H1 (cell line): ENCODE measurements at regions not wholly inside any gene's neighbourhood (a gene's known extent, or its start where the extent isn't known, plus 50 kb on each side); places are given as distances from the start of the nearest gene placed in this dataset.
A peak's percentile ranks its signal among the peaks of the same experiment; 100 is the strongest.

Experiments
- CTCF ChIA-PET: fragments of 300-600 bp; sonication (Branson Sonifier 250); formaldehyde crosslinking; loops from one replicate; lab custom pipeline; 2021; ENCODE audit not compliant: partially characterized antibody; lab: Charles Lee
- POLR2A ChIA-PET: fragments of 300-600 bp; sonication (Branson Sonifier 250); formaldehyde crosslinking; loops from one replicate; lab custom pipeline; 2021; ENCODE audit warnings: inconsistent platforms; ENCODE audit not compliant: partially characterized antibody; lab: Charles Lee
- DNase-seq, 2 experiments: peaks; one replicate each; pipeline versions ENCODE4 v3.0.0 to v3.0.0-alpha.2; 2010 to 2022; ENCODE audit warnings: low spot score in 2 of 2, low read depth in 1 of 2, mixed read lengths in 1 of 2
- FAIRE-seq: peaks from 2 replicates; lab custom pipeline; 2011; peaks lifted over from hg19 to GRCh38; lab: Jason Lieb, UNC
- H2AFZ ChIP-seq: 2 replicates; pipeline ENCODE4 v1.8.1; 2012; ENCODE audit warnings: low read length, inconsistent platforms
- H2AK5ac ChIP-seq: 2 replicates; pipeline ENCODE4 v1.6.1; 2013; ENCODE audit warnings: low read depth, low read length
- H2BK120ac ChIP-seq: replicated peaks from 2 replicates; pipeline ENCODE3; 2013; ENCODE audit warnings: low read depth, low read length, inconsistent platforms
- H2BK12ac ChIP-seq: 2 replicates; pipeline ENCODE4 v1.6.1; 2013; ENCODE audit warnings: low read depth, low read length
- H2BK15ac ChIP-seq: 2 replicates; pipeline ENCODE4 v1.6.1; 2013; ENCODE audit warnings: low read length
- H2BK20ac ChIP-seq: 2 replicates; pipeline ENCODE4 v1.6.1; 2013; ENCODE audit warnings: low read length
- H2BK5ac ChIP-seq: 2 replicates; pipeline ENCODE4 v1.6.1; 2013; ENCODE audit warnings: low read depth, low read length
- H3K14ac ChIP-seq: 2 replicates; pipeline ENCODE4 v1.6.1; 2013; ENCODE audit warnings: inconsistent platforms; ENCODE audit not compliant: insufficient read length
- H3K18ac ChIP-seq: 2 replicates; pipeline ENCODE4 v1.6.1; 2013; ENCODE audit warnings: low read length; ENCODE audit errors: extremely low read depth
- H3K23ac ChIP-seq: 2 replicates; pipeline ENCODE4 v1.6.1; 2013; ENCODE audit warnings: inconsistent platforms; ENCODE audit not compliant: insufficient read length
- H3K23me2 ChIP-seq: 2 replicates; pipeline ENCODE4 v1.6.1; 2013; ENCODE audit warnings: low read depth, low read length
- H3K27ac ChIP-seq: 2 replicates; pipeline ENCODE4 v1.6.1; 2011; ENCODE audit warnings: low read depth, low read length, inconsistent platforms
- H3K27me3 ChIP-seq, 4 experiments: replicated peaks in 1 of 4; 1 replicate in 1 of 4; 2 replicates in 3 of 4; pipeline versions ENCODE4 v1.6.1 to v1.8.1; 2011 to 2013; ENCODE audit warnings: low read length in 3 of 4, mild to moderate bottlenecking in 3 of 4, inconsistent platforms in 2 of 4, mixed read lengths in 2 of 4, moderate library complexity in 1 of 4; ENCODE audit not compliant: control insufficient read depth in 3 of 4, insufficient read depth in 3 of 4; ENCODE audit errors: extremely low read depth in 1 of 4
- H3K36me3 ChIP-seq, 4 experiments: 2 replicates each; pipeline versions ENCODE4 v1.6.1 to v1.8.1; 2011 to 2013; ENCODE audit warnings: mild to moderate bottlenecking in 4 of 4, low read length in 3 of 4, moderate library complexity in 2 of 4, control low read depth in 1 of 4, inconsistent platforms in 1 of 4; ENCODE audit not compliant: insufficient read depth in 4 of 4, control insufficient read depth in 2 of 4
- H3K4ac ChIP-seq: replicated peaks from 2 replicates; pipeline ENCODE3; 2013; ENCODE audit warnings: low read length, low read depth, mixed read lengths, inconsistent platforms; ENCODE audit not compliant: insufficient read length
- H3K4me1 ChIP-seq, 4 experiments: replicated peaks in 1 of 4; 1 replicate in 1 of 4; 2 replicates in 3 of 4; pipeline versions ENCODE4 v1.6.1 to v1.8.1; 2011 to 2013; ENCODE audit warnings: low read length in 3 of 4, inconsistent platforms in 2 of 4, mixed read lengths in 1 of 4; ENCODE audit not compliant: insufficient read depth in 4 of 4, control insufficient read depth in 3 of 4
- H3K4me2 ChIP-seq, 2 experiments: 2 replicates each; pipeline versions ENCODE4 v1.6.1 to v1.8.1; 2011 to 2013; ENCODE audit warnings: low read depth in 2 of 2, low read length in 2 of 2, control low read depth in 1 of 2, inconsistent platforms in 1 of 2, mild to moderate bottlenecking in 1 of 2; ENCODE audit not compliant: insufficient read depth in 1 of 2
- H3K4me3 ChIP-seq, 4 experiments: fragments of 200-600, 300-600 bp in 1 of 4; sonication (generic), shearing (Covaris generic), sonication (Bioruptor Twin) in 1 of 4; 2 replicates each; pipeline versions ENCODE4 v1.5.1 to v1.8.1; 2011 to 2016; ENCODE audit warnings: low read length in 4 of 4, low read depth in 3 of 4, control low read depth in 2 of 4, inconsistent platforms in 2 of 4, mild to moderate bottlenecking in 2 of 4, mixed read lengths in 1 of 4, moderate library complexity in 1 of 4; ENCODE audit not compliant: insufficient read depth in 2 of 4; ENCODE audit errors: extremely low read depth in 1 of 4
- H3K56ac ChIP-seq: replicated peaks from 2 replicates; pipeline ENCODE3; 2013; ENCODE audit warnings: low read depth, mild to moderate bottlenecking, mixed read lengths, low read length, inconsistent platforms; ENCODE audit not compliant: insufficient read length
- H3K79me1 ChIP-seq: 2 replicates; pipeline ENCODE4 v1.6.1; 2013; ENCODE audit warnings: low read depth, low read length, control low read depth
- H3K79me2 ChIP-seq, 2 experiments: 2 replicates each; pipeline versions ENCODE4 v1.6.1 to v1.8.1; 2012 to 2013; ENCODE audit warnings: low read length in 2 of 2, mild to moderate bottlenecking in 2 of 2, inconsistent platforms in 1 of 2; ENCODE audit not compliant: insufficient read depth in 2 of 2, control insufficient read depth in 1 of 2
- H3K9ac ChIP-seq, 4 experiments: replicated peaks in 1 of 4; 1 replicate in 1 of 4; 2 replicates in 3 of 4; pipeline versions ENCODE4 v1.6.1 to v1.8.1; 2011 to 2013; ENCODE audit warnings: low read depth in 3 of 4, low read length in 3 of 4, control low read depth in 2 of 4, mild to moderate bottlenecking in 2 of 4, moderate library complexity in 2 of 4, inconsistent platforms in 1 of 4; ENCODE audit errors: extremely low read depth in 1 of 4
- H3K9me3 ChIP-seq, 2 experiments: 2 replicates each; pipeline versions ENCODE4 v1.6.1 to v1.8.1; 2012 to 2013; ENCODE audit warnings: mild to moderate bottlenecking in 2 of 2, moderate library complexity in 2 of 2, control low read depth in 1 of 2, inconsistent platforms in 1 of 2, low read depth in 1 of 2, low read length in 1 of 2, mixed read lengths in 1 of 2; ENCODE audit not compliant: insufficient read depth in 2 of 2
- H4K20me1 ChIP-seq, 2 experiments: replicated peaks in 1 of 2; 2 replicates each; pipeline versions ENCODE3 to v1.8.1; 2011 to 2013; ENCODE audit warnings: inconsistent platforms in 2 of 2, low read length in 2 of 2, mild to moderate bottlenecking in 1 of 2; ENCODE audit not compliant: insufficient read depth in 2 of 2, control insufficient read depth in 1 of 2
- H4K5ac ChIP-seq: 2 replicates; pipeline ENCODE4 v1.6.1; 2013; ENCODE audit warnings: low read length, low read depth, mixed read lengths, inconsistent platforms; ENCODE audit not compliant: insufficient read length
- H4K8ac ChIP-seq: 2 replicates; pipeline ENCODE4 v1.8.0; 2013; ENCODE audit warnings: mild to moderate bottlenecking, moderate library complexity, low read length, inconsistent platforms; ENCODE audit not compliant: insufficient read depth; ENCODE audit errors: extremely low read depth
- H4K91ac ChIP-seq: replicated peaks from 2 replicates; pipeline ENCODE3; 2013; ENCODE audit warnings: low read length, mixed read lengths, inconsistent platforms; ENCODE audit not compliant: insufficient read length
- GTF2F1 ChIP-seq: IDR thresholded peaks from 2 replicates; pipeline ENCODE4 v1.6.1; 2012; ENCODE audit warnings: low read depth, low read length, improper control_type of control experiment, borderline replicate concordance
- NANOG ChIP-seq: IDR thresholded peaks from 2 replicates; pipeline ENCODE4 v1.6.1; 2011; ENCODE audit warnings: low read length, low read depth, mild to moderate bottlenecking, inconsistent platforms; ENCODE audit not compliant: insufficient read depth, poor library complexity, severe bottlenecking
- RAD21 ChIP-seq, 2 experiments: IDR thresholded peaks in 1 of 2; conservative IDR thresholded peaks in 1 of 2; 2 replicates each; pipeline ENCODE4 v1.6.1; 2011; ENCODE audit warnings: low read depth in 2 of 2, low read length in 2 of 2, improper control_type of control experiment in 1 of 2, inconsistent platforms in 1 of 2, mild to moderate bottlenecking in 1 of 2, moderate library complexity in 1 of 2
- WGBS, 2 experiments: shearing (Covaris generic) in 1 of 2; methylation state at CpG; one replicate each; pipeline versions ENCODE4 v1.1.6 to v1.1.7; 2013 to 2015; ENCODE audit warnings: low lambda C conversion rate in 2 of 2, mixed read lengths in 2 of 2, inconsistent platforms in 1 of 2, low coverage in 1 of 2, missing lambda C conversion rate in 1 of 2; ENCODE audit not compliant: insufficient replicate concordance in 2 of 2, insufficient coverage in 1 of 2, insufficient read length in 1 of 2; ENCODE audit errors: extremely low coverage in 1 of 2, missing lambda C conversion rate in 1 of 2; 5-methylcytosine and 5-hydroxymethylcytosine counted together

- Histone ChIP-seq H3K27me3 (no peaks in the 10 kb centered on the region), H3K79me2 (no peaks in the 10 kb centered on the region), H3K9me3 (peaks cover 0 to 3% of the 10 kb centered on the region in 2 experiments; a peak in 1 of 4 replicates), H3K18ac (no peak overlapping the region), H3K4ac (no peak overlapping the region), H2BK5ac (no peak overlapping the region), H4K5ac (no peak overlapping the region), H3K27ac (no peak overlapping the region), H2BK15ac (no peak overlapping the region), H3K9ac (no peak overlapping the region), H3K36me3 (no peaks in the 10 kb centered on the region), H4K20me1 (no peaks in the 10 kb centered on the region), H2BK20ac (no peak overlapping the region), H3K4me1 (no peaks in the 10 kb centered on the region), H3K56ac (no peak overlapping the region), H3K4me2 (no peak overlapping the region), H3K4me3 (no peak overlapping the region), H4K8ac (no peak overlapping the region), H3K23me2 (no peaks in the 10 kb centered on the region), H3K79me1 (no peaks in the 10 kb centered on the region), H2AFZ (no peak overlapping the region), H3K14ac (no peak overlapping the region), H2BK12ac (no peak overlapping the region), H2BK120ac (no peak overlapping the region), H3K23ac (no peak overlapping the region), H2AK5ac (no peak overlapping the region), H4K91ac (no peak overlapping the region)
- 91% methylated on average over 1 of the region's 1 CpG; no CpG with 5 or more reads in 1 of the 2 experiments for WGBS, 2 experiments
- ChIA-PET CTCF (no interaction called here), POLR2A (no interaction called here)
- DNase-seq, result no peak
- FAIRE-seq, result no peak
- TF ChIP-seq GTF2F1 (no peak), RAD21 (IDR thresholded peaks at IDR 0.05 in 1 of 2, conservative IDR thresholded peaks at IDR 0.05 in 1 of 2; ENCODE audit: low read depth in 2 of 2, low read length in 2 of 2) (peak; percentile 13 to 31; a peak in 1 of 4 replicates), NANOG (no peak)
Measured at GRCh38 chrX:40524423-40524822, 56.3 kb upstream of the ATP6AP2 start.
